Osteocyte (in vitro differentiated cells): ENCODE measurements at regions not wholly inside any gene's neighbourhood (a gene's known extent, or its start where the extent isn't known, plus 50 kb on each side); places are given as distances from the start of the nearest gene placed in this dataset.

Experiments
- DNase-seq: peaks from one replicate; pipeline ENCODE4 v3.0.0; 2021; ENCODE audit warnings: mixed read lengths; ENCODE audit not compliant: unreplicated experiment; ENCODE audit errors: extremely low spot score
- H3K27ac Mint-ChIP-seq: one replicate; pipeline ENCODE4 v1.8.0; 2021; ENCODE audit warnings: mild to moderate bottlenecking, mixed read lengths; ENCODE audit not compliant: unreplicated experiment
- H3K27me3 Mint-ChIP-seq: one replicate; pipeline ENCODE4 v1.8.0; 2021; ENCODE audit warnings: mixed read lengths; ENCODE audit not compliant: unreplicated experiment
- H3K36me3 Mint-ChIP-seq: one replicate; pipeline ENCODE4 v1.8.0; 2021; ENCODE audit warnings: mixed read lengths; ENCODE audit not compliant: unreplicated experiment
- H3K4me1 Mint-ChIP-seq: one replicate; pipeline ENCODE4 v1.8.0; 2021; ENCODE audit warnings: mixed read lengths; ENCODE audit not compliant: unreplicated experiment
- H3K4me3 Mint-ChIP-seq: one replicate; pipeline ENCODE4 v1.8.0; 2021; ENCODE audit warnings: mild to moderate bottlenecking, moderate library complexity, mixed read lengths; ENCODE audit not compliant: unreplicated experiment
- H3K9me3 Mint-ChIP-seq: one replicate; pipeline ENCODE4 v1.8.0; 2021; ENCODE audit warnings: mixed read lengths; ENCODE audit not compliant: unreplicated experiment
- CTCF ChIP-seq: fragments of 200-600 bp; sonication (generic); IDR thresholded peaks from 2 replicates; pipeline ENCODE4 v1.5.0; 2021; ENCODE audit warnings: antibody characterized with exemption, mild to moderate bottlenecking, moderate library complexity

GRCh38 chrX:113728937-113729336, 854.9 kb upstream of the HTR2C start:
- TF ChIP-seq CTCF, result no peak
- Mint-ChIP-seq H3K27ac (no peak overlapping the region), H3K4me1 (no peaks in the 10 kb centered on the region), H3K4me3 (no peak overlapping the region), H3K9me3 (peaks cover 43% of the 10 kb centered on the region), H3K36me3 (no peaks in the 10 kb centered on the region), H3K27me3 (no peaks in the 10 kb centered on the region)
- DNase-seq, result no peak

DNA sequence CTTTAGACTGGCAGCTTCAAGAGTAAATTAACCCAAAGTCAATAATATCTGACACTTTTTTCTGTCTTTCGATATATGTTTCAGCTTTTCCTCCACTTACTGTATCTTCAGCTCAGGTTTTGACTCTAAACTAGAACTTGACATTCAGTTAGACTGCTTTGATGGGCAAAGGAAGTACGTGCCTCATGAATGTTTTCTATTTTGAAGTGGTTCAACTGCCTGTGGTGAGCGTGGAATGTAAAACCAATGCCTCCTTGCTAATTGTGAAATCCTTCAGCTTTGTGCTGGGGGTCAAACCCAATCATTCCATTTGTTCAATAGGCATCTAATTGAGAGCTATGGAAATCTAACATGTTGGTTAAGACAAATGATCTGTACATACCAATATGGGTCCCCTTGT, 857.0 kb upstream of the HTR2C start:
- Mint-ChIP-seq H3K4me3 (no peak overlapping the region), H3K4me1 (no peaks in the 10 kb centered on the region), H3K9me3 (peaks cover 31% of the 10 kb centered on the region), H3K36me3 (no peaks in the 10 kb centered on the region), H3K27ac (no peak overlapping the region), H3K27me3 (no peaks in the 10 kb centered on the region)
- no peak for TF ChIP-seq CTCF
- no peak for DNase-seq

DNA sequence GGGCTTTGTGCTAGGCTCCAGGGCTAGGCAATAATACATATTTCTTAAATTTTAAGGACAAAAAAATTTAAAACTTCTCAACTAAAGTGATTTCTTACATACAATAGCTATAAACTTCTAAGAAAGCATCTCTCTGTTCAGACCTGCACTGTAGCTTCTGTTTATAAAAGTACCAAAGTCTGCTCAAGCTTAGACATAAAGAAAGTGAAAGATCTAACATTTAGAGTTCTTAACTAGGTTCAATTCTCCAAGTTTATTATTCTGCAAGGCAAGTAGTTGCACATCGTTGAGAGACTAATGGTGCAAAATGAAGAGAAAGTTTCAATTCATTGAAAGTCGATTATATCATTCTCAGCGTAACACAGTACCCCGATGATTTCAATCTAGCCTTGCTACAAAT, 857.4 kb upstream of the HTR2C start:
- peaks cover 31% of the 10 kb centered on the region for H3K9me3 Mint-ChIP-seq
- DNase-seq, result no peak
- H3K4me1 Mint-ChIP-seq, result no peaks in the 10 kb centered on the region
- H3K4me3 Mint-ChIP-seq, result no peak overlapping the region
- TF ChIP-seq CTCF, result no peak
- no peaks in the 10 kb centered on the region for H3K36me3 Mint-ChIP-seq
- H3K27me3 Mint-ChIP-seq, result no peaks in the 10 kb centered on the region
- no peak overlapping the region for H3K27ac Mint-ChIP-seq

DNA sequence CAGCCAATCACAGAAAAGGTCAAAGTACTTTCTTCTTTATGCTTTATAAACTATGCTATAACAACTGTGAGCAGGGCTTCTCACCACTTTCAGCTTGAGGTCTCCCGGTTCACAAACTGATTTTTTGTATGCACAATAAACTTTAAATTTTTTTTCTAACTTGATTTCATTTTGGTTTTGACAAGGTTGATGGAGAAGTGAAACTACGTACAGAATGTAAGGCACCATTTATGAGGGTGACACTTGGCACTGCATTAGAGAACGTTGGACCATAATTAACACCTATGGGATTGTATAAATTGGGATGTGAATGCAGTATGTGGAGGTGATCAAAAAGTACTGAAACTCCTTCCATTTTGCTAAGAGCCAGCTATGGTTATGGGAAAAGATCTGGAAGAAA, 857.9 kb upstream of the HTR2C start:
- no peaks in the 10 kb centered on the region for H3K36me3 Mint-ChIP-seq
- no peak overlapping the region for H3K27ac Mint-ChIP-seq

GRCh38 chrX:113699939-113700338, 859.3 kb upstream of the AMOT start:
- no peaks in the 10 kb centered on the region for H3K27me3 Mint-ChIP-seq
- no peaks in the 10 kb centered on the region for H3K4me1 Mint-ChIP-seq
- peaks cover 21% of the 10 kb centered on the region for H3K9me3 Mint-ChIP-seq
- no peak for DNase-seq
- no peak overlapping the region for H3K4me3 Mint-ChIP-seq
- H3K36me3 Mint-ChIP-seq, result no peaks in the 10 kb centered on the region
- no peak for TF ChIP-seq CTCF
- no peak overlapping the region for H3K27ac Mint-ChIP-seq

More for the DNA sequence above, 857.9 kb upstream of the HTR2C start:
- Mint-ChIP-seq H3K9me3 (peaks cover 27% of the 10 kb centered on the region), H3K4me3 (no peak overlapping the region), H3K4me1 (no peaks in the 10 kb centered on the region), H3K27me3 (no peaks in the 10 kb centered on the region)
- no peak for TF ChIP-seq CTCF
- no peak for DNase-seq
